ENCODE measurements at regions not wholly inside any gene's neighbourhood (a gene's known extent, or its start where the extent isn't known, plus 50 kb on each side); places are given as distances from the start of the nearest gene placed in this dataset.
"Not testable (repeated sequence)": the region's sequence is repeated elsewhere in the genome, so short reads cannot be mapped to it uniquely, and the experiment has no call there.

DNA sequence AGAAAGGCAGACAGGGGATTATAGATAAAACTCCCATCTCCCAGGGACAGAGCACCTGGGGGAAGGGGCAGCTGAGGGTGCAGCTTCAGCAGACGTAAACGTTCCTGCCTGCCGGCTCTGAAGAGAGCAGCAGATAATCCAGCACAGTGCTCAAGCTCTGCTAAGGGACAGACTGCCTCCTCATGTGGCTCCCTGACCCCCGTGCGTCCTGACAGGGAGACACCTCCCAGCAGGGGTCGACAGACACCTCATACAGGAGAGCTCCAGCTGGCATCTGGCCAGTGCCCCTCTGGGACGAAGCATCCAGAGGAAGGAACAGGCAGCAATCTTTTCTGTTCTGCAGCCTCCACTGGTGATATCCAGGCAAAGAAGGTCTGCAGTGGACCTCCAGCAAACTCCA is 333.3 kb downstream of the LNPK start:
- H3K9ac ChIP-seq (replicated peaks; ENCODE audit: extremely low read depth, insufficient read depth, low read length); CTCF ChIA-PET; H3K9me3 ChIP-seq (replicated peaks; ENCODE audit: control insufficient read depth, insufficient read depth, low read length); H3K4me2 ChIP-seq (ENCODE audit: insufficient read depth, low read length); dilution Hi-C loops (cut with MboI; ENCODE audit: extremely low pct_ligation_motif_present, low sequenced_read_pairs); H4K20me1 ChIP-seq (replicated peaks; ENCODE audit: control insufficient read depth, extremely low read depth, insufficient read depth, low read length); FAIRE-seq; H2AFZ ChIP-seq (ENCODE audit: low read depth, low read length); BruUV-seq (replicated peaks); H3K9me1 ChIP-seq (replicated peaks; ENCODE audit: control insufficient read depth, extremely low read depth, insufficient read depth, low read length); H3K27me3 ChIP-seq (ENCODE audit: control insufficient read depth in 2 of 2, insufficient read depth in 2 of 2, low read length in 2 of 2); H3K79me2 ChIP-seq (ENCODE audit: control insufficient read depth, insufficient read depth, low read length); H3K36me3 ChIP-seq (ENCODE audit: control insufficient read depth in 2 of 2, extremely low read depth in 1 of 2, insufficient read depth in 2 of 2, low read length in 2 of 2); H3K27ac ChIP-seq (ENCODE audit: insufficient read depth, low read depth, low read length); DNase-seq (ENCODE audit: low read depth, low spot score); H3K4me1 ChIP-seq (ENCODE audit: control insufficient read depth, extremely low read depth, insufficient read depth, low read length); intact Hi-C loops (cut with micrococcal nuclease); POLR2A ChIA-PET; H3K4me3 ChIP-seq (replicated peaks in 1 of 3; ENCODE audit: insufficient read depth in 1 of 3, low read depth in 1 of 3, low read length in 3 of 3): not testable (repeated sequence)

DNA sequence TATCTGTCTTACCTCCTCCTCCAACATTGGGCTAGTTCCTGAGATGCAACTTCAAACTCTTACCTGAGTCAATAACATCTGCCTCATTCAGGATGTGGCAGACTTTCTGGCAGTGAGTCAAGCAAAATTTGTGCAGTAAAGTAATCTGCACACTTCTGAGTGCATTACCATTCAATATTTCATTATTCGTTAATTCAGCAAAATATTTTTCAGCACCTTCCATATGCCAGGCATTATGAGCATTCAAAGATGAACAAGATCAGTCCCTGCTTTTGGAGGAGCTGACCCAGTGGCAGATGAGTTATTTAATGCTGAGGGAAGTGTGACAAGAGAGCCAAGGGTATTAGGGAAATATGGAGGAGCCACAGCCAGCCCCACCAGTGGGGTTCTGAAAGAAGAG is 339.7 kb downstream of the LNPK start:
- Histone ChIP-seq H3K79me2 (ENCODE audit: control insufficient read depth, insufficient read depth, low read length) (no peaks in the 10 kb centered on the region), H3K9me1 (replicated peaks; ENCODE audit: control insufficient read depth, extremely low read depth, insufficient read depth, low read length) (no peaks in the 10 kb centered on the region), H3K27ac (ENCODE audit: insufficient read depth, low read depth, low read length) (no peak overlapping the region), H4K20me1 (replicated peaks; ENCODE audit: control insufficient read depth, extremely low read depth, insufficient read depth, low read length) (no peaks in the 10 kb centered on the region), H3K4me2 (ENCODE audit: insufficient read depth, low read length) (no peak overlapping the region), H3K4me1 (ENCODE audit: control insufficient read depth, extremely low read depth, insufficient read depth, low read length) (no peaks in the 10 kb centered on the region), H3K36me3 (ENCODE audit: control insufficient read depth in 2 of 2, extremely low read depth in 1 of 2, insufficient read depth in 2 of 2, low read length in 2 of 2) (no peaks in the 10 kb centered on the region), H3K9ac (replicated peaks; ENCODE audit: extremely low read depth, insufficient read depth, low read length) (no peak overlapping the region), H3K27me3 (ENCODE audit: control insufficient read depth in 2 of 2, insufficient read depth in 2 of 2, low read length in 2 of 2) (no peaks in the 10 kb centered on the region), H3K4me3 (replicated peaks in 1 of 3; ENCODE audit: insufficient read depth in 1 of 3, low read depth in 1 of 3, low read length in 3 of 3) (no peak overlapping the region), H3K9me3 (replicated peaks; ENCODE audit: control insufficient read depth, insufficient read depth, low read length) (no peaks in the 10 kb centered on the region), H2AFZ (ENCODE audit: low read depth, low read length) (no peak overlapping the region)
- BruUV-seq (replicated peaks), result no TSS peak
- TF ChIP-seq POLR2AphosphoS5 (IDR thresholded peaks at IDR 0.05; ENCODE audit: insufficient read depth, low read depth, low read length) (no peak), FOS (IDR thresholded peaks at IDR 0.05; ENCODE audit: borderline replicate concordance, insufficient read depth, low read length) (no peak), GATA2 (IDR thresholded peaks at IDR 0.05; ENCODE audit: insufficient read depth, insufficient read length, low read depth, low read length) (no peak), JUN (IDR thresholded peaks at IDR 0.05; ENCODE audit: borderline replicate concordance, insufficient read depth, insufficient read length, low read depth) (no peak), EZH2 (IDR thresholded peaks at IDR 0.05; ENCODE audit: borderline replicate concordance, low read depth, low read length, severe bottlenecking) (no peak), MYC (IDR thresholded peaks at IDR 0.05; ENCODE audit: low read depth, low read length) (no peak), POLR2A (IDR thresholded peaks at IDR 0.05; ENCODE audit: low read depth, low read length) (no peak)
- TF ChIP-seq, protein P1, sequence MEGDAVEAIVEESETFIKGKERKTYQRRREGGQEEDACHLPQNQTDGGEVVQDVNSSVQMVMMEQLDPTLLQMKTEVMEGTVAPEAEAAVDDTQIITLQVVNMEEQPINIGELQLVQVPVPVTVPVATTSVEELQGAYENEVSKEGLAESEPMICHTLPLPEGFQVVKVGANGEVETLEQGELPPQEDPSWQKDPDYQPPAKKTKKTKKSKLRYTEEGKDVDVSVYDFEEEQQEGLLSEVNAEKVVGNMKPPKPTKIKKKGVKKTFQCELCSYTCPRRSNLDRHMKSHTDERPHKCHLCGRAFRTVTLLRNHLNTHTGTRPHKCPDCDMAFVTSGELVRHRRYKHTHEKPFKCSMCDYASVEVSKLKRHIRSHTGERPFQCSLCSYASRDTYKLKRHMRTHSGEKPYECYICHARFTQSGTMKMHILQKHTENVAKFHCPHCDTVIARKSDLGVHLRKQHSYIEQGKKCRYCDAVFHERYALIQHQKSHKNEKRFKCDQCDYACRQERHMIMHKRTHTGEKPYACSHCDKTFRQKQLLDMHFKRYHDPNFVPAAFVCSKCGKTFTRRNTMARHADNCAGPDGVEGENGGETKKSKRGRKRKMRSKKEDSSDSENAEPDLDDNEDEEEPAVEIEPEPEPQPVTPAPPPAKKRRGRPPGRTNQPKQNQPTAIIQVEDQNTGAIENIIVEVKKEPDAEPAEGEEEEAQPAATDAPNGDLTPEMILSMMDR (IDR thresholded peaks at IDR 0.05; ENCODE audit: extremely low read depth in 1 of 2, insufficient read depth in 1 of 2, low read depth in 1 of 2, low read length in 2 of 2), result no peak
- TF ChIP-seq, protein P2, sequence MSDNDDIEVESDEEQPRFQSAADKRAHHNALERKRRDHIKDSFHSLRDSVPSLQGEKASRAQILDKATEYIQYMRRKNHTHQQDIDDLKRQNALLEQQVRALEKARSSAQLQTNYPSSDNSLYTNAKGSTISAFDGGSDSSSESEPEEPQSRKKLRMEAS (IDR thresholded peaks at IDR 0.05; ENCODE audit: insufficient read depth, insufficient read length), result no peak
- DNase-seq (ENCODE audit: low read depth, low spot score) (no peak), FAIRE-seq (no peak)
- CTCF ChIA-PET, result no interaction called here
- dilution Hi-C loops (cut with MboI; ENCODE audit: extremely low pct_ligation_motif_present, low sequenced_read_pairs) (no loop called here), intact Hi-C loops (cut with micrococcal nuclease) (no loop called here)
- POLR2A ChIA-PET, result no interaction called here

Measured in endothelial cell of umbilical vein (primary cell).